ENCODE measurements at regions not wholly inside any gene's neighbourhood (a gene's known extent, or its start where the extent isn't known, plus 50 kb on each side); places are given as distances from the start of the nearest gene placed in this dataset.

GRCh38 chr6:6460416-6460815, 128.1 kb upstream of the LY86 start:
- DNase-seq (ENCODE audit: low read depth, low spot score), result no peak
- in situ Hi-C loops (cut with HindIII; ENCODE audit: low pct_unique_long_range_greater_than_20kb, low sequenced_read_pairs), result no loop called here
- no peaks in the 10 kb centered on the region for H3K36me3 ChIP-seq (ENCODE audit: control insufficient read depth, insufficient read depth, low read length)
- TF ChIP-seq CTCF (IDR thresholded peaks at IDR 0.05) (no peak), REST (IDR thresholded peaks at IDR 0.05; ENCODE audit: insufficient read depth in 1 of 2, low read depth in 2 of 2, low read length in 1 of 2) (no peak), TCF7L2 (IDR thresholded peaks at IDR 0.05; ENCODE audit: low read depth, low read length) (no peak), SIN3A (IDR thresholded peaks at IDR 0.05; ENCODE audit: borderline replicate concordance, insufficient read depth, low read depth, low read length) (no peak), POLR2AphosphoS5 (IDR thresholded peaks at IDR 0.05; ENCODE audit: low read depth, low read length) (no peak)
- H3K9me3 ChIP-seq (ENCODE audit: control insufficient read depth, insufficient read depth, low read depth, low read length), result no peaks in the 10 kb centered on the region
- intact Hi-C loops (cut with micrococcal nuclease; ENCODE audit: unreplicated experiment), result no loop called here
- no TSS peak for BruUV-seq (replicated peaks)
- ATAC-seq, result no peak
- 0 out of 2 replicates have a peak, but pooled peaks cover under 1% of the 10 kb centered on the region for H3K27me3 ChIP-seq (ENCODE audit: control insufficient read depth, insufficient read depth, low read length)
- POLR2A ChIA-PET, result no interaction called here
- CTCF ChIA-PET, result no interaction called here
- H3K4me3 ChIP-seq (ENCODE audit: low read depth in 2 of 2, low read length in 2 of 2), result no peak overlapping the region
- H3K4me1 ChIP-seq (ENCODE audit: control insufficient read depth, insufficient read depth, low read length), result no peaks in the 10 kb centered on the region
- H3K27ac ChIP-seq (ENCODE audit: low read length), result no peak overlapping the region

GRCh38 chr6:6461138-6461537, 127.4 kb upstream of the LY86 start:
- Histone ChIP-seq H3K36me3 (ENCODE audit: control insufficient read depth, insufficient read depth, low read length) (no peaks in the 10 kb centered on the region), H3K4me3 (ENCODE audit: low read depth in 2 of 2, low read length in 2 of 2) (no peak overlapping the region), H3K4me1 (ENCODE audit: control insufficient read depth, insufficient read depth, low read length) (no peaks in the 10 kb centered on the region), H3K9me3 (ENCODE audit: control insufficient read depth, insufficient read depth, low read depth, low read length) (no peaks in the 10 kb centered on the region), H3K27ac (ENCODE audit: low read length) (no peak overlapping the region), H3K27me3 (ENCODE audit: control insufficient read depth, insufficient read depth, low read length) (0 out of 2 replicates have a peak, but pooled peaks cover 2% of the 10 kb centered on the region)
- intact Hi-C loops (cut with micrococcal nuclease; ENCODE audit: unreplicated experiment), result no loop called here
- TF ChIP-seq SIN3A (IDR thresholded peaks at IDR 0.05; ENCODE audit: borderline replicate concordance, insufficient read depth, low read depth, low read length) (no peak), REST (IDR thresholded peaks at IDR 0.05; ENCODE audit: insufficient read depth in 1 of 2, low read depth in 2 of 2, low read length in 1 of 2) (no peak), TCF7L2 (IDR thresholded peaks at IDR 0.05; ENCODE audit: low read depth, low read length) (no peak), CTCF (IDR thresholded peaks at IDR 0.05) (no peak), POLR2AphosphoS5 (IDR thresholded peaks at IDR 0.05; ENCODE audit: low read depth, low read length) (no peak)
- BruUV-seq (replicated peaks), result no TSS peak
- DNase-seq (ENCODE audit: low read depth, low spot score), result no peak
- ChIA-PET CTCF (no interaction called here), POLR2A (no interaction called here)
- in situ Hi-C loops (cut with HindIII; ENCODE audit: low pct_unique_long_range_greater_than_20kb, low sequenced_read_pairs), result no loop called here
- ATAC-seq, result no peak
